Mesendoderm (in vitro differentiated cells): ENCODE measurements at regions not wholly inside any gene's neighbourhood (a gene's known extent, or its start where the extent isn't known, plus 50 kb on each side); places are given as distances from the start of the nearest gene placed in this dataset.

Source experiments
- DNase-seq: peaks from one replicate; pipeline ENCODE4 v3.0.0; 2013
- H2AK5ac ChIP-seq: 2 replicates; pipeline ENCODE4 v1.6.1; 2013; ENCODE audit warnings: low read length, inconsistent platforms
- H2BK120ac ChIP-seq: 2 replicates; pipeline ENCODE4 v1.6.1; 2013; ENCODE audit warnings: low read depth, mild to moderate bottlenecking, low read length, moderate library complexity, mixed read lengths
- H2BK15ac ChIP-seq: replicated peaks from 2 replicates; pipeline ENCODE4 v1.6.1; 2013; ENCODE audit warnings: low read depth, mild to moderate bottlenecking, moderate library complexity
- H2BK5ac ChIP-seq: 2 replicates; pipeline ENCODE4 v1.6.1; 2013; ENCODE audit warnings: low read length, inconsistent platforms
- H3K18ac ChIP-seq: 2 replicates; pipeline ENCODE4 v1.6.1; 2013; ENCODE audit warnings: mild to moderate bottlenecking, low read length, mixed read lengths
- H3K23ac ChIP-seq: one replicate; pipeline ENCODE4 v1.6.1; 2013; ENCODE audit warnings: low read length
- H3K27ac ChIP-seq: 2 replicates; pipeline ENCODE4 v1.5.1; 2013; ENCODE audit warnings: low read depth, mild to moderate bottlenecking, inconsistent platforms, low read length, moderate library complexity
- H3K27me3 ChIP-seq: 2 replicates; pipeline ENCODE4 v1.6.1; 2013; ENCODE audit warnings: low read length, control low read depth, mild to moderate bottlenecking, inconsistent platforms; ENCODE audit not compliant: insufficient read depth, poor library complexity
- H3K36me3 ChIP-seq: 2 replicates; pipeline ENCODE4 v1.6.1; 2013; ENCODE audit warnings: low read length, inconsistent platforms; ENCODE audit not compliant: control insufficient read depth, insufficient read depth
- H3K4ac ChIP-seq: one replicate; pipeline ENCODE4 v1.6.1; 2013; ENCODE audit warnings: low read depth, mild to moderate bottlenecking, low read length, moderate library complexity
- H3K4me1 ChIP-seq: 2 replicates; pipeline ENCODE4 v1.6.1; 2013; ENCODE audit warnings: low read depth, low read length, inconsistent platforms; ENCODE audit not compliant: control insufficient read depth
- H3K4me2 ChIP-seq: 2 replicates; pipeline ENCODE4 v1.6.1; 2013; ENCODE audit warnings: low read length
- H3K4me3 ChIP-seq: 2 replicates; pipeline ENCODE4 v1.5.1; 2013; ENCODE audit warnings: mild to moderate bottlenecking, low read length
- H3K56ac ChIP-seq: one replicate; pipeline ENCODE4 v1.6.1; 2013; ENCODE audit warnings: low read length
- H3K79me1 ChIP-seq: 2 replicates; pipeline ENCODE4 v1.6.1; 2013; ENCODE audit warnings: low read length, inconsistent platforms
- H3K79me2 ChIP-seq: 2 replicates; pipeline ENCODE4 v1.6.1; 2013; ENCODE audit warnings: mild to moderate bottlenecking, low read length; ENCODE audit not compliant: control insufficient read depth, insufficient read depth
- H3K9ac ChIP-seq: 2 replicates; pipeline ENCODE4 v1.6.1; 2013; ENCODE audit warnings: low read length, inconsistent platforms
- H4K5ac ChIP-seq: one replicate; pipeline ENCODE4 v1.6.1; 2013; ENCODE audit warnings: low read length
- H4K8ac ChIP-seq: one replicate; pipeline ENCODE4 v1.6.1; 2013; ENCODE audit warnings: low read depth, mild to moderate bottlenecking, control low read depth, low read length, moderate library complexity
- WGBS: extraction: QIAGEN DNeasy Blood & Tissue Kit; methylation state at CpG from one replicate; pipeline ENCODE4 v1.1.7; 2013; ENCODE audit warnings: low lambda C conversion rate, missing lambda C conversion rate; ENCODE audit not compliant: insufficient coverage; ENCODE audit errors: extremely low coverage; 5-methylcytosine and 5-hydroxymethylcytosine counted together

DNA sequence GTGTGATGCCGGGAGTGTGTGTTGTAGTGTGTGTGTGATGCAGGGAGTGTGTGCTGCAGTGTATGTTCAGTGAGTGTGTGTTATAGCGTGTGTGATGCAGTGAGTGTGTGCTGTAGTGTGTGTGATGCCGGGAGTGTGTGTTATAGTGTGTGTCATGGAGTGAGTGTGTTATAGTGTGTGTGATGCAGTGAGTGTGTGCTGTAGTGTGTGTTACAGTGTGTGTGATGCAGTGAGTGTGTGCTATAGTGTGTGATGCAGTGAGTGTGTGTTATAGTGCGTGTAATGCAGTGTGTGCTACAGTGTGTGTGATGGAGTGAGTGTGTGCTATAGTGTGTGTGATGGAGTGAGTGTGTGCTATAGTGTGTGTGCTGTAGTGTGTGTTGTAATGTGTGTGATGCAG lies 182.1 kb upstream of the SOX11 start:
- Histone ChIP-seq H3K56ac (no peak overlapping the region), H3K36me3 (no peaks in the 10 kb centered on the region), H2BK120ac (no peak overlapping the region), H3K27ac (no peak overlapping the region), H3K23ac (no peak overlapping the region), H3K27me3 (no peaks in the 10 kb centered on the region), H3K9ac (no peak overlapping the region), H3K79me2 (no peaks in the 10 kb centered on the region), H3K4ac (no peak overlapping the region), H3K4me2 (no peak overlapping the region), H3K4me1 (no peaks in the 10 kb centered on the region), H4K8ac (no peak overlapping the region), H3K4me3 (no peak overlapping the region), H2BK15ac (no peak overlapping the region), H4K5ac (no peak overlapping the region), H3K79me1 (no peaks in the 10 kb centered on the region), H2AK5ac (no peak overlapping the region), H2BK5ac (no peak overlapping the region), H3K18ac (no peak overlapping the region)
- DNase-seq = no peak
- no CpG with 5 or more reads among the region's 4 CpGs for WGBS

GRCh38 chr2:5515693-5516092 lies 176.5 kb upstream of the SOX11 start:
- Histone ChIP-seq H4K8ac (no peak overlapping the region), H3K23ac (no peak overlapping the region), H3K27me3 (no peaks in the 10 kb centered on the region), H2BK5ac (no peak overlapping the region), H2BK120ac (no peak overlapping the region), H3K79me1 (no peaks in the 10 kb centered on the region), H3K36me3 (no peaks in the 10 kb centered on the region), H3K27ac (no peak overlapping the region), H2BK15ac (no peak overlapping the region), H3K18ac (no peak overlapping the region), H2AK5ac (no peak overlapping the region), H3K4me2 (no peak overlapping the region), H3K4me1 (no peaks in the 10 kb centered on the region), H3K56ac (no peak overlapping the region), H3K4me3 (no peak overlapping the region), H3K9ac (no peak overlapping the region), H3K79me2 (no peaks in the 10 kb centered on the region), H4K5ac (no peak overlapping the region), H3K4ac (no peak overlapping the region)
- DNase-seq = no peak
- no CpG with 5 or more reads among the region's 2 CpGs for WGBS

- Histone ChIP-seq H3K27me3 (no peaks in the 10 kb centered on the region), H3K56ac (no peak overlapping the region), H3K27ac (no peak overlapping the region), H3K4me3 (no peak overlapping the region), H3K9ac (no peak overlapping the region), H3K79me1 (no peaks in the 10 kb centered on the region), H2BK5ac (no peak overlapping the region), H3K4me1 (no peaks in the 10 kb centered on the region), H2BK120ac (no peak overlapping the region), H3K23ac (no peak overlapping the region), H3K4ac (no peak overlapping the region), H4K8ac (no peak overlapping the region), H2BK15ac (no peak overlapping the region), H3K18ac (no peak overlapping the region), H3K4me2 (no peak overlapping the region), H3K36me3 (no peaks in the 10 kb centered on the region), H4K5ac (no peak overlapping the region), H3K79me2 (no peaks in the 10 kb centered on the region), H2AK5ac (no peak overlapping the region)
- no peak for DNase-seq
Observed at GRCh38 chr2:5519286-5519685, 172.9 kb upstream of the SOX11 start.

DNA sequence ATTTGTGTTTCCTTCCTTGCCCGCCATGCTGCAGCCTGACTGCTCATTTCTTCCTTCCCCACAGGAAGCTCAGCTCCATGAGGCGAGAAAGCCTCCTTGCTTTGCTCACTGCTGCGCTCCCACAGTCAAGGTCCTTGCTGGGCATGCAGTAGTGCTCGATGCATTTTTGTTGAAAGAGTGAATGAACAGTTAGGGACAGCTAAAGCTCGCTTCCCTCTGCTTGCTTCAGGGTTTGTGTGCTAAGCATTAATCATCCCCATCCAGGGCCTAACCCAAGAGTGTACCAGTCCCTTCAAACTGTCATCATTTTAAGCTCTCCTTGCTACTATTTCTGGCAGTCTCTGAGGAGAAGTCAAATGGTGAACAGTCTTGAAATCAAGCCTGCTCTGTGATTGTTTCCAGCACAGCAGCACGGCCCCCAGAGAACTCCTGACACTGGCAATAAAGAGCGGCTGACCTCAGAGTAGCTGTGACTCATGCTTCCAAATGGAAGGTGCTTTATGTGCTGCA lies 171.7 kb upstream of the SOX11 start:
- H2BK5ac ChIP-seq = no peak overlapping the region
- H3K27ac ChIP-seq = no peak overlapping the region
- H3K36me3 ChIP-seq = no peaks in the 10 kb centered on the region
- no peak overlapping the region for H3K4me3 ChIP-seq
- H3K4me2 ChIP-seq = no peak overlapping the region
- H4K8ac ChIP-seq = no peak overlapping the region
- no peak overlapping the region for H3K56ac ChIP-seq
- no peaks in the 10 kb centered on the region for H3K27me3 ChIP-seq
- no peak overlapping the region for H2BK15ac ChIP-seq
- H2AK5ac ChIP-seq = no peak overlapping the region
- H3K9ac ChIP-seq = no peak overlapping the region
- H3K79me2 ChIP-seq = no peaks in the 10 kb centered on the region
- H3K18ac ChIP-seq = no peak overlapping the region
- H3K4ac ChIP-seq = no peak overlapping the region
- DNase-seq = no peak
- no peak overlapping the region for H3K23ac ChIP-seq
- H4K5ac ChIP-seq = no peak overlapping the region
- no peak overlapping the region for H2BK120ac ChIP-seq
- H3K79me1 ChIP-seq = no peaks in the 10 kb centered on the region
- no CpG with 5 or more reads among the region's 7 CpGs for WGBS
- H3K4me1 ChIP-seq = no peaks in the 10 kb centered on the region

DNA sequence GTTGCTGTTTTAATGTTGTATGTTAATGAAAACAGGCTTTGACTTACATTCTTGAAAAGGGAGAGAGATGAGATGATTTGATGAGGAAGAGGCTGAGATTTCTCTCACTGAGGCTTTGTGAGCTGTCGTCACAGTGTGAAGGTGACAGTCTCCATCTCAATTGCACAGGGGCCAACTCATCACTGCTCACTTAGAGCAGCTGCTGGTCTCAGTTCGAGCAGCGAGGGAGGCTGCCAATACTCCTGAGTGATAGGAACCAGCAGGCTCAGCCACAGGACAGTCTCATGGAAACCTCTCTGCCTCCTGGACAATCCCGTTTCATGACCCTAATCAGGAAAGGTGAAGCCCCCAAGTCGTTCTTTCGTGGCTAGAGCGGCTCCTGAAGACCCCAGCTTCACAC lies 170.7 kb upstream of the SOX11 start:
- Histone ChIP-seq H3K4me3 (no peak overlapping the region), H3K4ac (no peak overlapping the region), H3K27ac (no peak overlapping the region)

DNA sequence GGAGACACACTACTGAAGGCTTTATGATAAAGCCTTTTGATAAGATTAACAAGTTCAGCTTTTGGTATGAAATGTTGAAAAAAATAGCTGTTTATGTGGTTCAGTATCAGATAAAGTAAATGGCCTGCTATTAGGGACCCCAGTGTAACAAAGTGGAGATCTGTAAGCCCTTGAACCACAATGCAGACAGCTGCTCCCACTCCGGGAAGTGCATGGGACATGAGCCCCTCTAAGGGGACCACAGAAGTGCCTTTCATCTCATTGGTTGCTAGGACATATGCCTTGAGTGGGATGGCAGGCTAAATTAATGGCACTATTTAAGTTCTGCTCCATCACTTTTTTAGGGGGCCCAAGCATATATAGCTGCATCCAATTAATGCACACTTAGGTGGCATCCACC lies 167.6 kb upstream of the SOX11 start:
- H2BK5ac ChIP-seq = no peak overlapping the region
- H3K23ac ChIP-seq = no peak overlapping the region
- H3K4ac ChIP-seq = no peak overlapping the region
- WGBS = no CpG with 5 or more reads among the region's 1 CpG
- H3K36me3 ChIP-seq = no peaks in the 10 kb centered on the region
- DNase-seq = no peak
- no peaks in the 10 kb centered on the region for H3K27me3 ChIP-seq
- no peak overlapping the region for H4K8ac ChIP-seq
- H3K4me2 ChIP-seq = no peak overlapping the region
- H3K4me3 ChIP-seq = no peak overlapping the region
- H3K4me1 ChIP-seq = peaks cover 2% of the 10 kb centered on the region
- H2BK120ac ChIP-seq = no peak overlapping the region
- no peaks in the 10 kb centered on the region for H3K79me1 ChIP-seq
- no peak overlapping the region for H2BK15ac ChIP-seq
- no peak overlapping the region for H3K27ac ChIP-seq
- no peak overlapping the region for H3K56ac ChIP-seq
- H3K9ac ChIP-seq = no peak overlapping the region
- no peak overlapping the region for H2AK5ac ChIP-seq
- no peaks in the 10 kb centered on the region for H3K79me2 ChIP-seq
- no peak overlapping the region for H3K18ac ChIP-seq
- H4K5ac ChIP-seq = no peak overlapping the region

More for the DNA sequence above, 170.7 kb upstream of the SOX11 start:
- Histone ChIP-seq H3K79me2 (no peaks in the 10 kb centered on the region), H3K4me1 (no peaks in the 10 kb centered on the region), H3K9ac (no peak overlapping the region), H3K4me2 (no peak overlapping the region), H3K36me3 (no peaks in the 10 kb centered on the region), H3K23ac (no peak overlapping the region), H4K5ac (no peak overlapping the region), H3K56ac (no peak overlapping the region), H3K27me3 (no peaks in the 10 kb centered on the region), H4K8ac (no peak overlapping the region), H2BK15ac (no peak overlapping the region), H2BK120ac (no peak overlapping the region), H2AK5ac (no peak overlapping the region), H3K79me1 (no peaks in the 10 kb centered on the region), H3K18ac (no peak overlapping the region), H2BK5ac (no peak overlapping the region)
- DNase-seq = no peak
- WGBS = no CpG with 5 or more reads among the region's 7 CpGs
